ENCODE measurements at regions not wholly inside any gene's neighbourhood (a gene's known extent, or its start where the extent isn't known, plus 50 kb on each side); places are given as distances from the start of the nearest gene placed in this dataset.

DNA sequence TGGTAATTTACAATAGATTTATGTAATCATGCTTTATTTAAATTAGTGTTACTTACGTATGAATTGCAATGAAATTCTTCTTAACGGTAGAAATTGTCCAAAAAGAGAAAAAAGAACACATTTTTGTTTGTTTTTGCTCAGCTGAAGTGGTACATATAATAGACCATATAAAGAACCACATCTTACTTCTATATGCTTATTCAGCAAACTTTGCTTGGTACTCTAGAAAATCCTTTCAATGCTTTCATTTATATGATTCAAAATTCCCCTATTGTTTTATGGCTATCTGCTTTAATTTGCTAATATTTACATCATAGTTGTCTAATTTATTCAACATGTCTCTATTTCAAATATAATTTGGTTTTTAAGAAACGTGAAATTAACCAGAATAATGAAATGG is 903.2 kb downstream of the ANKRD7 start:
- Histone ChIP-seq H3K27ac (no peak overlapping the region), H3K4me3 (no peak overlapping the region), H3K9me3 (no peaks in the 10 kb centered on the region), H3K36me3 (no peaks in the 10 kb centered on the region), H3K27me3 (no peaks in the 10 kb centered on the region), H3K4me1 (no peaks in the 10 kb centered on the region)
- intact Hi-C loops (cut with DNase I) = no loop called here
- no peak for ATAC-seq
- TF ChIP-seq, protein P1, sequence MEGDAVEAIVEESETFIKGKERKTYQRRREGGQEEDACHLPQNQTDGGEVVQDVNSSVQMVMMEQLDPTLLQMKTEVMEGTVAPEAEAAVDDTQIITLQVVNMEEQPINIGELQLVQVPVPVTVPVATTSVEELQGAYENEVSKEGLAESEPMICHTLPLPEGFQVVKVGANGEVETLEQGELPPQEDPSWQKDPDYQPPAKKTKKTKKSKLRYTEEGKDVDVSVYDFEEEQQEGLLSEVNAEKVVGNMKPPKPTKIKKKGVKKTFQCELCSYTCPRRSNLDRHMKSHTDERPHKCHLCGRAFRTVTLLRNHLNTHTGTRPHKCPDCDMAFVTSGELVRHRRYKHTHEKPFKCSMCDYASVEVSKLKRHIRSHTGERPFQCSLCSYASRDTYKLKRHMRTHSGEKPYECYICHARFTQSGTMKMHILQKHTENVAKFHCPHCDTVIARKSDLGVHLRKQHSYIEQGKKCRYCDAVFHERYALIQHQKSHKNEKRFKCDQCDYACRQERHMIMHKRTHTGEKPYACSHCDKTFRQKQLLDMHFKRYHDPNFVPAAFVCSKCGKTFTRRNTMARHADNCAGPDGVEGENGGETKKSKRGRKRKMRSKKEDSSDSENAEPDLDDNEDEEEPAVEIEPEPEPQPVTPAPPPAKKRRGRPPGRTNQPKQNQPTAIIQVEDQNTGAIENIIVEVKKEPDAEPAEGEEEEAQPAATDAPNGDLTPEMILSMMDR (IDR thresholded peaks at IDR 0.05) = no peak
- WGBS, 2 donors = 66 to 76% methylated on average over 3 of the region's 3 CpGs
- DNase-seq = no peak

DNA sequence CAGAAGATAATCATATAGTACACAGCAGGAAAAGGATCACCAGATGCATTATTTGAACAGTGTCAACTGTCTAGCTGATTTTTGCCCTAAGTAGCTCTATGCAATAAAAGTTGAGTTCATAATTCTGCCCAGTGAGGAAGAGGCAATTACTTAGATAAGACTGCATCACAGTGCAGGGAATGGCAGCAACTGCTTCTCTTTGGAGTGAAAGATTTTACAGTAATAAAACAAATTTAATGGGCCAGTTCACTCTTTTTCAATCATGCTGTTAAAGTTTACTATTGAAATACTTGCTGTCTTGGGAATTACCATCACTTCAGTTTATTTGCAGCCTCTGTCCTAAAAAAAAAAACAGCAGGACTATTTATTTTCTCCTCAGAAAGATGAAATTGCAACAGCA is 907.9 kb downstream of the ANKRD7 start:
- no peaks in the 10 kb centered on the region for H3K36me3 ChIP-seq
- no peak overlapping the region for H3K27ac ChIP-seq
- no peak for DNase-seq
- H3K4me3 ChIP-seq = no peak overlapping the region
- H3K9me3 ChIP-seq = peaks cover 0 to 8% (median 0%) of the 10 kb centered on the region in 11 donors
- ATAC-seq = no peak
- intact Hi-C loops (cut with DNase I) = no loop called here
- TF ChIP-seq, protein P1 (IDR thresholded peaks at IDR 0.05) = no peak
- no peaks in the 10 kb centered on the region for H3K4me1 ChIP-seq
- H3K27me3 ChIP-seq = no peaks in the 10 kb centered on the region

DNA sequence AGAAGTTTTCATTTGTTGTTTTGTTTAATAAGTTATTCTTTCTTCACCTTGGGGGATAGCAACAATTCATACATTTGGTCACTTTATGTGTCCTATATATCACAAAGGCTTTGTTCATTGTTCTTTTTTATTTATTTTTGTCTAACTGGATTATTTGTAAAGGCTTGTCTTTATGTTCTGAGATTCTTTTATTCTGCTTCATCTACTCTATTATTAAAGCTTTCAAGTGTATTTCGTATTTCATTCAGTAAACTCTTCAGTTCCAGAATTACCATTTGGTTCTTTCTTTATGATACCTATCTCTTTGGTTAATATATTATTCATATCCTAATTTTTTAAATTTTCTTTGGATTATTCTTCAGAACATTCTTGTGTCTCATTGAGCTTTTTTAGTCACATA is 942.9 kb downstream of the ANKRD7 start:
- 71 to 73% methylated on average over 1 of the region's 1 CpG for WGBS, 2 donors
- Histone ChIP-seq H3K9me3 (peaks cover 0 to 63% (median 19%) of the 10 kb centered on the region in 11 donors), H3K27me3 (no peaks in the 10 kb centered on the region), H3K4me1 (no peaks in the 10 kb centered on the region), H3K36me3 (no peaks in the 10 kb centered on the region), H3K27ac (no peak overlapping the region), H3K4me3 (no peak overlapping the region)
- intact Hi-C loops (cut with DNase I) = no loop called here
- ATAC-seq (no peak), DNase-seq (no peak)
- TF ChIP-seq, protein P1 (IDR thresholded peaks at IDR 0.05) = no peak

DNA sequence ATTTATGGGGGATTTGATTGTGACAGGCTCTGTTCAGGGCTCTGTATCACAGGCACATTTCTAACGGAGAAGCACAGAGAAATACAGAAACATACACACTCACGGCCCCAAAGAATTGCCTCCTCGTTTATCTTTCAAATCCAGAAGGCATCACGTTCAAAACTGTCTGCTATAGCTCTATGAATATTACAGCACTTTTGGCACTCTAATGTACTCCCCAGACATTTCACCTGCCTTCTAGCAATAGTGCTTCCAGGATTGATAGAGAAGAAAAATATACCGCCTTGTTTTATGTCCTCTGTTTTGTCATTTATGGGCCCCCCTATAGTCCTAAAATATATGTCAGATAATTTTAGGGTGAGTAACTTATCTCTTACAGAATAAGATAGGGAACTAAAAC is 947.5 kb downstream of the ANKRD7 start:
- intact Hi-C loops (cut with DNase I) = loop anchor here in 3 of 10 donors (5.0 to 10.0 kb wide), 2 partner anchors 817 to 820 kb away; no protein-coding TSS in a partner anchor
- Histone ChIP-seq H3K4me3 (no peak overlapping the region), H3K4me1 (no peaks in the 10 kb centered on the region), H3K36me3 (no peaks in the 10 kb centered on the region), H3K27me3 (no peaks in the 10 kb centered on the region), H3K27ac (no peak overlapping the region), H3K9me3 (peaks cover 0 to 18% (median 10%) of the 10 kb centered on the region in 11 donors)
- 71 to 78% methylated on average over 5 of the region's 5 CpGs for WGBS, 2 donors
- ATAC-seq = no peak
- TF ChIP-seq, protein P1 (IDR thresholded peaks at IDR 0.05) = no peak
- DNase-seq = no peak

All from heart right ventricle (tissue), 16 donors.